Esophagus squamous epithelium (tissue), 5 donors: ENCODE measurements at regions not wholly inside any gene's neighbourhood (a gene's known extent, or its start where the extent isn't known, plus 50 kb on each side); places are given as distances from the start of the nearest gene placed in this dataset.

ENCODE experiments used
- DNase-seq: peaks from one replicate; lab custom pipeline; 2025; lab: John Stamatoyannopoulos, UW
- H3K27ac ChIP-seq, 4 donors: fragments of 200-600 bp; sonication (generic); one replicate each; pipeline ENCODE4 v1.5.1; 2016 to 2019; ENCODE audit warnings: mild to moderate bottlenecking in 1 of 4
- H3K27me3 ChIP-seq, 4 donors: fragments of 200-600 bp; sonication (generic); 1 replicate in 3 of 4; 2 replicates in 1 of 4; pipeline versions ENCODE4 v1.5.1 to v1.6.0; 2017 to 2021; ENCODE audit warnings: antibody characterized with exemption in 1 of 4
- H3K36me3 ChIP-seq, 3 donors: fragments of 200-600 bp; sonication (generic); one replicate each; pipeline ENCODE4 v1.5.1; 2016 to 2019
- H3K4me1 ChIP-seq, 3 donors: fragments of 200-600 bp; sonication (generic); one replicate each; pipeline ENCODE4 v1.5.1; 2017 to 2019
- H3K4me3 ChIP-seq, 4 donors: fragments of 200-600 bp; sonication (generic); 1 replicate in 3 of 4; 2 replicates in 1 of 4; pipeline ENCODE4 v1.5.1; 2016 to 2019; ENCODE audit warnings: mild to moderate bottlenecking in 2 of 4, moderate library complexity in 1 of 4
- H3K9me3 ChIP-seq, 3 donors: fragments of 200-600 bp; sonication (generic); one replicate each; pipeline ENCODE4 v1.5.1; 2016 to 2019
- POLR2A ChIP-seq, 4 donors: fragments of 450-650 bp; IDR thresholded peaks; one replicate each; pipeline ENCODE4 v1.6.1; 2017; ENCODE audit warnings: antibody characterized with exemption in 4 of 4, mild to moderate bottlenecking in 4 of 4, moderate library complexity in 3 of 4
- WGBS, 2 donors: methylation state at CpG; one replicate each; pipeline ENCODE4 v1.1.5; 2018; 5-methylcytosine and 5-hydroxymethylcytosine counted together
- intact Hi-C: fragments of 100-400 bp; cut with DNase I; formaldehyde crosslinking; loops from one replicate; pipeline ENCODE4 v1.15.0; 2022
- TF ChIP-seq, protein P1 (sequence below), 6 experiments: fragments of 450-650 bp in 4 of 6; fragments of 200-600 bp in 2 of 6; sonication (generic) in 2 of 6; IDR thresholded peaks; one replicate each; pipeline ENCODE4 v1.5.1; 2016 to 2019; ENCODE audit warnings: antibody characterized with exemption in 6 of 6, mild to moderate bottlenecking in 4 of 6, moderate library complexity in 4 of 6
- donor health status: DM: yes; HTN: yes; CAD: no.

GRCh38 chr6:9957215-9957759 lies 457.6 kb downstream of the TFAP2A start:
- Histone ChIP-seq H3K4me3 (no peak overlapping the region), H3K9me3 (no peaks in the 10 kb centered on the region), H3K27ac (no peak overlapping the region), H3K4me1 (no peaks in the 10 kb centered on the region), H3K36me3 (no peaks in the 10 kb centered on the region), H3K27me3 (no peaks in the 10 kb centered on the region)
- TF ChIP-seq, protein P1, sequence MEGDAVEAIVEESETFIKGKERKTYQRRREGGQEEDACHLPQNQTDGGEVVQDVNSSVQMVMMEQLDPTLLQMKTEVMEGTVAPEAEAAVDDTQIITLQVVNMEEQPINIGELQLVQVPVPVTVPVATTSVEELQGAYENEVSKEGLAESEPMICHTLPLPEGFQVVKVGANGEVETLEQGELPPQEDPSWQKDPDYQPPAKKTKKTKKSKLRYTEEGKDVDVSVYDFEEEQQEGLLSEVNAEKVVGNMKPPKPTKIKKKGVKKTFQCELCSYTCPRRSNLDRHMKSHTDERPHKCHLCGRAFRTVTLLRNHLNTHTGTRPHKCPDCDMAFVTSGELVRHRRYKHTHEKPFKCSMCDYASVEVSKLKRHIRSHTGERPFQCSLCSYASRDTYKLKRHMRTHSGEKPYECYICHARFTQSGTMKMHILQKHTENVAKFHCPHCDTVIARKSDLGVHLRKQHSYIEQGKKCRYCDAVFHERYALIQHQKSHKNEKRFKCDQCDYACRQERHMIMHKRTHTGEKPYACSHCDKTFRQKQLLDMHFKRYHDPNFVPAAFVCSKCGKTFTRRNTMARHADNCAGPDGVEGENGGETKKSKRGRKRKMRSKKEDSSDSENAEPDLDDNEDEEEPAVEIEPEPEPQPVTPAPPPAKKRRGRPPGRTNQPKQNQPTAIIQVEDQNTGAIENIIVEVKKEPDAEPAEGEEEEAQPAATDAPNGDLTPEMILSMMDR (IDR thresholded peaks at IDR 0.05) = no peak
- no peak for TF ChIP-seq POLR2A (IDR thresholded peaks at IDR 0.05)
- 83 to 87% methylated on average over 2 of the region's 2 CpGs for WGBS, 2 donors
- DNase-seq = no peak
- intact Hi-C loops = no loop called here

DNA sequence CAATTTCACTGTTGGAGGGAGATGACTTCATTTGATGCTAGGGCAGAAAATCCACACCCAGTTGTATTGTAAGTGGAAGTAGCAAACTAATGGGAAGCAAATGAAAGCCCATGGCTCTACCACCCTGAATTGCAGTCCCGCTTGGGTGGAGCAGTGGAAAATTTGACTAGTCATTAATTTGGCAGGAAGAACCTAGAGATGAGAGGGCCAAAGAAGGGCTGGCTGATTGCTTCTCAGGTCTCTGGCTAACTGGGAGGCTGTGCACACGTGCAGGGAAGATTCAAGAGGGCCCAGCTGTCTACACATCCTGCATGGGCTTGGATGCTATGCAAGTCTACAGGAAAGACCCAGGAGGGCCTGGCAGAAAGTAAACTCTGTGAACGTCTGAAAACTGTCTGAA lies 466.2 kb downstream of the TFAP2A start:
- H3K36me3 ChIP-seq = no peaks in the 10 kb centered on the region
- H3K4me3 ChIP-seq = no peak overlapping the region
- H3K4me1 ChIP-seq = no peaks in the 10 kb centered on the region
- WGBS, 2 donors = 25 to 29% methylated on average over 2 to 3 of the region's 3 CpGs
- no peaks in the 10 kb centered on the region for H3K27me3 ChIP-seq
- TF ChIP-seq, protein P1 (IDR thresholded peaks at IDR 0.05) = no peak
- TF ChIP-seq POLR2A (IDR thresholded peaks at IDR 0.05) = no peak
- no peak overlapping the region for H3K27ac ChIP-seq
- no peak for DNase-seq
- no peaks in the 10 kb centered on the region for H3K9me3 ChIP-seq
- intact Hi-C loops = no loop called here

GRCh38 chr6:9943986-9944385 lies 470.9 kb downstream of the TFAP2A start:
- Histone ChIP-seq H3K36me3 (no peaks in the 10 kb centered on the region), H3K9me3 (no peaks in the 10 kb centered on the region), H3K27me3 (no peaks in the 10 kb centered on the region), H3K4me1 (no peaks in the 10 kb centered on the region), H3K4me3 (no peak overlapping the region), H3K27ac (no peak overlapping the region)
- WGBS, 2 donors = 60 to 65% methylated on average over 5 of the region's 5 CpGs
- no peak for DNase-seq
- no peak for TF ChIP-seq POLR2A (IDR thresholded peaks at IDR 0.05)
- TF ChIP-seq, protein P1 (IDR thresholded peaks at IDR 0.05) = no peak
- intact Hi-C loops = no loop called here

DNA sequence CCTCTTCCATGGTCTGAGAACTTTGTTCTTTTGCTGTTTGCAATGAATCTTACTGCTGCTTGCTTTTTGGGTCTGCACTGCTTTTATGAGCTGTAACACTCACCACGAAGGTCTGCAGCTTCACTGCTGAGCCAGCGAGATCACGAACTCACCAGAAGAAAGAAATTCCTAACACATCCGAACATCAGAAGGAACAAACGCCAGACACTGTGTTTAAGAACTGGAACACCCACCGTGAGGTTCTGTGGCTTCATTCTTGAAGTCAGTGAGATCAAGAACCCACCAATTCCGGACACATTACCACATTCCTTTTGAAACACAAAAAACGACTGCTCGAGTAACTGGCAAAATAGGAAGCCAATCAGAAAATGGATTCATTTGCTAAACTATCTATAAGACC lies 471.8 kb downstream of the TFAP2A start:
- no peak for DNase-seq
- H3K36me3 ChIP-seq = no peaks in the 10 kb centered on the region
- H3K4me3 ChIP-seq = no peak overlapping the region
- no peaks in the 10 kb centered on the region for H3K4me1 ChIP-seq
- TF ChIP-seq, protein P1 (IDR thresholded peaks at IDR 0.05) = no peak
- TF ChIP-seq POLR2A (IDR thresholded peaks at IDR 0.05) = no peak
- 91 to 97% methylated on average over 8 to 9 of the region's 9 CpGs for WGBS, 2 donors
- H3K27me3 ChIP-seq = no peaks in the 10 kb centered on the region
- no peak overlapping the region for H3K27ac ChIP-seq
- intact Hi-C loops = no loop called here
- H3K9me3 ChIP-seq = no peaks in the 10 kb centered on the region

DNA sequence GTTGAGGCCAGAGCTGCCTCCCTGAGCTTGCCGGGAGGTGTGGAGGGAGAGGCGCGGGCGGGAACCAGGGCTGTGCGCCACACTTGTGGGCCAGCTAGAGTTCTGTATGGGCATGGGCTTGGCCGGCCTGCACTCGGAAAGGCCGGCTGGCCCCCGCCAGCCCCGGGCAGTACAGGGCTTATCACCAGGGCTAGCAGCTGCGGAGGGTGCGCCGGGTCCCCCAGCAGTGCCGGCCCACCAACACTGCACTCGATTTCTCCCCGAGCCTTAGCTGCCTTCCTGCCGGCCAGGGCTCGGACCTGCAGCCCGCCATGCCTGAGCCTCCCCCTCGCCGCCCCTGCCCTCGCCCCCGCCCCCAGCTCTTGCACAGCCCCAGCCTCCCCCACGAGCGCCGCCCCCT lies 472.7 kb downstream of the TFAP2A start:
- intact Hi-C loops = no loop called here
- no peak for DNase-seq
- no peaks in the 10 kb centered on the region for H3K9me3 ChIP-seq
- TF ChIP-seq POLR2A (IDR thresholded peaks at IDR 0.05) = no peak
- TF ChIP-seq, protein P1 (IDR thresholded peaks at IDR 0.05) = no peak
- no peak overlapping the region for H3K27ac ChIP-seq
- no peak overlapping the region for H3K4me3 ChIP-seq
- H3K27me3 ChIP-seq = no peaks in the 10 kb centered on the region
- no peaks in the 10 kb centered on the region for H3K4me1 ChIP-seq
- no peaks in the 10 kb centered on the region for H3K36me3 ChIP-seq
- 90% methylated on average over 4 of the region's 26 CpGs; no CpG with 5 or more reads in 1 of the 2 donors for WGBS, 2 donors
